ENCODE measurements at regions not wholly inside any gene's neighbourhood (a gene's known extent, or its start where the extent isn't known, plus 50 kb on each side); places are given as distances from the start of the nearest gene placed in this dataset.
"Not testable (repeated sequence)": the region's sequence is repeated elsewhere in the genome, so short reads cannot be mapped to it uniquely, and the experiment has no call there.

DNA sequence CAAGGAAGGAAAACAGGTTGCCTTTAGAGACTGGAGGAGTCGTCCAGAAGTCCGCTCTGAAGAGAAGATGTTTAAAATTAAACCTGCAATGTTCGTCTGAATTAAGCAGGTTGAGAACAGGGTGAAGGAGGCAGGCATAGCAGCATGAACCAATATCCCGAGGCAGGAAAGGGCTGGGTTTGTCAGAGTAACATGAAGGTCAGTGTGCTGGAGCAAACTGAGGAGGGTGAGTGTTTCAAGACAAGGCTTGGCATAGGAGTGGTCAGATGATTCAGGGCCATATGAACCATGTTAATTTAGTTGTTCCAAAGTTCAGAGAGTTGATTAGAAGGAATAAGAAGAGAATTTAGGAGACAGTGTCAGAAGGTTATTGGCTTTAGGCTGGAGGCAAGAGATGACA, 93.3 kb downstream of the UTRN start:
- TF ChIP-seq, protein P1, sequence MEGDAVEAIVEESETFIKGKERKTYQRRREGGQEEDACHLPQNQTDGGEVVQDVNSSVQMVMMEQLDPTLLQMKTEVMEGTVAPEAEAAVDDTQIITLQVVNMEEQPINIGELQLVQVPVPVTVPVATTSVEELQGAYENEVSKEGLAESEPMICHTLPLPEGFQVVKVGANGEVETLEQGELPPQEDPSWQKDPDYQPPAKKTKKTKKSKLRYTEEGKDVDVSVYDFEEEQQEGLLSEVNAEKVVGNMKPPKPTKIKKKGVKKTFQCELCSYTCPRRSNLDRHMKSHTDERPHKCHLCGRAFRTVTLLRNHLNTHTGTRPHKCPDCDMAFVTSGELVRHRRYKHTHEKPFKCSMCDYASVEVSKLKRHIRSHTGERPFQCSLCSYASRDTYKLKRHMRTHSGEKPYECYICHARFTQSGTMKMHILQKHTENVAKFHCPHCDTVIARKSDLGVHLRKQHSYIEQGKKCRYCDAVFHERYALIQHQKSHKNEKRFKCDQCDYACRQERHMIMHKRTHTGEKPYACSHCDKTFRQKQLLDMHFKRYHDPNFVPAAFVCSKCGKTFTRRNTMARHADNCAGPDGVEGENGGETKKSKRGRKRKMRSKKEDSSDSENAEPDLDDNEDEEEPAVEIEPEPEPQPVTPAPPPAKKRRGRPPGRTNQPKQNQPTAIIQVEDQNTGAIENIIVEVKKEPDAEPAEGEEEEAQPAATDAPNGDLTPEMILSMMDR (IDR thresholded peaks at IDR 0.05; ENCODE audit: insufficient read depth, low read length): no peak
- no peak overlapping the region for H3K4me3 ChIP-seq (ENCODE audit: low read depth, low read length)
- DNase-seq (ENCODE audit: low read depth): peak; percentile 49

DNA sequence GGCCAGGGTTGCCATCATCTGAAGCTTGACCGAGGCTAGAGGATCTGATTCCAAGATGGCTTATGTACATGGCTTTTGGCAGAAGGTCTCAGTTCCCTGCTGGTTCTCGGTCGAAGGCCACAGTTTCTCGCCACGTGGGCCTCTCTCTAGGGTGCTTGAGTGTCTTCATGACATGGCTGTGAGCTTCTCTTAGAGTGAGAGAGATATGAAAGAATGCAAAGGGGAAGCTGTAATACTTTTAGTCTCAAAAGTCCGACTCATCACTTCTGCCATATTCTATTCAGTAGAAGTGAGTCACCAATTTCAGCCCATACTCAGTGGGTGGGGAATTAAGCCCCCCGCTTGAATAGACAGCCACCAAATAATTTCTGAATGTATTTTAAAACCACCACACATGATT, 94.2 kb downstream of the UTRN start:
- DNase-seq (ENCODE audit: low read depth): peak; percentile 32
- no peak overlapping the region for H3K4me3 ChIP-seq (ENCODE audit: low read depth, low read length)
- TF ChIP-seq, protein P1 (IDR thresholded peaks at IDR 0.05; ENCODE audit: insufficient read depth, low read length): no peak

DNA sequence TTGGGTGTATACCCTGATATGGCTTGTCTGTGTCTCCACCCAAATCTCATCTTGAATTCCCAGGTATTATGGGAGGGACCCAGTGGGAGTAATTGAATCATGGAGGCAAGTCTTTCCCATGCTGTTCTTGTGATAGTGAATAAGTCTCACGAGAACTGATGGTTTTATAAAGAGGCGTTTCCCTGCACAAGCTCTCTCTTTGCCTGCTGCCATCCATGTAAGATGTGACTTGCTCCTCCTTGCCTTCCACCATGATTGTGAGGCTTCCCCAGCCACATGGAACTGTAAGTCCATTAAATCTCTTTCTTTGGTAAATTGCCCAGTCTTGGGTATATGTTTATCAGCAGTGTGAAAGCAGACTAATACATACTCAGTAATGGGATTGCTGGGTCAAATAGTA, 96.4 kb downstream of the UTRN start:
- not testable (repeated sequence) for DNase-seq (ENCODE audit: low read depth); H3K4me3 ChIP-seq (ENCODE audit: low read depth, low read length)

DNA sequence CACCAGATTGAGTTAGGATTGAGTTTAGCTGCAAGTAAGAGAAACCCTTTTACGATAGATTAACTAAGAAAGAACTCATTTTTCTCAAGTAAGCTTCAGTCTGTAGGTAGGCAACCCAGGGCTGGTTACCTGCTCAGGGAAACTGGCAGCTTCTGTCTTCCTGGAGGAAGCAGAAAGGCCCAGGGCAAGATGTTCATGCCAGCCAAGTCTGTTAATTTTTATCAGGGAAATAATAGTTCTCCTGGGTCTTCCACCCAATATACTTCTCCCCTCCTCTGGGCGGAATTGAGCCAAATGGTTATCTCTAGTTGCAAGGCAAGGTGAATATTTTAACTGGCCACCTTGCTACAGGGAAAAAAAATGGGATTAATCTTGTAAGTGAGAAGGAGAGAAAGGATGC, 98.2 kb downstream of the UTRN start:
- no peak overlapping the region for H3K4me3 ChIP-seq (ENCODE audit: low read depth, low read length)
- TF ChIP-seq, protein P1 (IDR thresholded peaks at IDR 0.05; ENCODE audit: insufficient read depth, low read length): no peak
- DNase-seq (ENCODE audit: low read depth): no peak

DNA sequence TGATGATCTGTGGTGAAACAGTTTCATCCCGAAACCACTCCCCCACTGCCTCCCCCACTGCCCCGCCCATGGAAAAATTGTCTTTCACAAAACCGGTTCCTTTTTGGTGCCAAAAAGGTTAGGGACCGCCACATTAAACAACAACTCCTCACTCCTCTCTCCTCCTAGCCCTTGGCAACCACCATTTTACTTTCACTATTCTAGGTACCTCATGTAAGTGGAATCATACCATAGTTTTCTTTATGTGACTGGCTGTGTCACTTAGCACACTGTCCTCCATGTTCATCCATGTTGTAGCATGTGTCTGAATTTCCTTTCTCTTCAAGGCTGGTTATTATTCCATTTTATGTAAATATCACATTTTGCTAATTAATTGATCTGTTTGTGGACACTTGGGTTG, 99.3 kb downstream of the UTRN start:
- TF ChIP-seq, protein P1 (IDR thresholded peaks at IDR 0.05; ENCODE audit: insufficient read depth, low read length): no peak
- no peak overlapping the region for H3K4me3 ChIP-seq (ENCODE audit: low read depth, low read length)

DNA sequence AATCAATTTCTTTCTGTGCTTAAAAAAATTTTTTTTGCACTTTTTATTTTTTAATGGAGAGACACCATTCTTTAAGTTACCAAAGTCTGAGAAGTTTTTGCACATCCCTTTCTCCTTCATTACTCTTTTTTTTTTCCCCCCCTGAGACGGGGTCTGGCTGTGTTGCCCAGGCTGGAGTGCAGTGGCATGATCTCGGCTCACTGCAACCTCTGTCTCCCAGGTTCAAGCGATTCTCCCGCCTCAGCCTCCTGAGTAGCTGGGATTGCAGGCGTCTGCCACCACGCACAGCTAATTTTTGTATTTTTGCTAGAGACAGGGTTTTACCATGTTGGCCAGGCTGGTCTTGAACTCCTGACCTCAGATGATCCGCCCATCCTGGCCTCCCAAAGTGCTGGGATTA, 104.3 kb downstream of the UTRN start:
- H3K4me3 ChIP-seq (ENCODE audit: low read depth, low read length); DNase-seq (ENCODE audit: low read depth): not testable (repeated sequence)

More for the DNA sequence above, 99.3 kb downstream of the UTRN start:
- DNase-seq (ENCODE audit: low read depth): no peak

DNA sequence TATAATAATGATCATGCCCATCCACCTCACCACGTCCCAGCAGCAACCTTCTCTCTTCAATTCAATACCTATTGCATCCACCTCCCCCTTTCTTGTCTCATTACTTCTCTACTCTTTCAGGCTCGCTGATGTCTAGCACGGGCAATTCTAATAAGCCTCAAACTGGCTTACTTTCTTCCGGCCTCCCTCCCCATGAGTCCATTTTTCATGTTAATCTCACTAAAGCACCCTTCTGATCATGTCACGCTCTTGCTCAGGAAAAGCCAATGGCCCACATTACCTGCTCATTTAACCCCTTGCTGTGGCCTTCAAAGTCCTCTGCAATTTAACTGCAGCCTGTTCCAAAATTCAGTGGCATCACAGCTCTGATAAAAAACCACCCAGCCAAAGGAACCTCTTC, 105.1 kb downstream of the UTRN start:
- H3K4me3 ChIP-seq (ENCODE audit: low read depth, low read length): no peak overlapping the region
- TF ChIP-seq, protein P1 (IDR thresholded peaks at IDR 0.05; ENCODE audit: insufficient read depth, low read length): no peak
- DNase-seq (ENCODE audit: low read depth): no peak

DNA sequence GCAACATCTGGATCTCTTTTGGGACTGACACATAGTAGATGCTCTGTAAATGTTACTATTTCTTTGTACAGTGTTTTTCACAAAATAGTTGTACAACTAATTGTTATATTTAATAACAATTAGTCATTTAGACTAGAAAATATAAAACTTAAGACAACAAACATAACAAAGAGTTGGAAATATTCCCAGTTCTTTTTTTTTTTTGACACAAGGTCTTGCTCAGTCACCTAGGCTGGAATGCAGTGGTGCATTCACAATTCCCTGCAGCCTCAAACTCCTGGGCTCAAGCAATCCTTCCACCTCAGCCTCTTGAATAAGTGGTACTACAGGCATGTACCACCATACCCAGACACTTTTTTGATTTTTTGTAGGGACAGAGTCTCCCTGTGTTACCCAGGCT, 105.8 kb downstream of the UTRN start:
- H3K4me3 ChIP-seq (ENCODE audit: low read depth, low read length): no peak overlapping the region
- TF ChIP-seq, protein P1 (IDR thresholded peaks at IDR 0.05; ENCODE audit: insufficient read depth, low read length): no peak
- DNase-seq (ENCODE audit: low read depth): peak; percentile 27

All from fibroblast of the aortic adventitia (primary cell).